ENCODE measurements at regions not wholly inside any gene's neighbourhood (a gene's known extent, or its start where the extent isn't known, plus 50 kb on each side); places are given as distances from the start of the nearest gene placed in this dataset.

- Histone ChIP-seq H3K27me3 (no peaks in the 10 kb centered on the region), H3K27ac (no peak overlapping the region), H3K4me3 (no peak overlapping the region), H3K4me1 (no peaks in the 10 kb centered on the region), H3K9me3 (no peaks in the 10 kb centered on the region), H3K36me3 (no peaks in the 10 kb centered on the region)
- intact Hi-C loops (cut with DNase I; ENCODE audit: low total_unique reads), result no loop called here
- DNase-seq (ENCODE audit: low spot score in 2 of 2), result no peak
- TF ChIP-seq POLR2A (IDR thresholded peaks at IDR 0.05) (no peak), POLR2AphosphoS5 (IDR thresholded peaks at IDR 0.05) (no peak)
- TF ChIP-seq, protein P1, sequence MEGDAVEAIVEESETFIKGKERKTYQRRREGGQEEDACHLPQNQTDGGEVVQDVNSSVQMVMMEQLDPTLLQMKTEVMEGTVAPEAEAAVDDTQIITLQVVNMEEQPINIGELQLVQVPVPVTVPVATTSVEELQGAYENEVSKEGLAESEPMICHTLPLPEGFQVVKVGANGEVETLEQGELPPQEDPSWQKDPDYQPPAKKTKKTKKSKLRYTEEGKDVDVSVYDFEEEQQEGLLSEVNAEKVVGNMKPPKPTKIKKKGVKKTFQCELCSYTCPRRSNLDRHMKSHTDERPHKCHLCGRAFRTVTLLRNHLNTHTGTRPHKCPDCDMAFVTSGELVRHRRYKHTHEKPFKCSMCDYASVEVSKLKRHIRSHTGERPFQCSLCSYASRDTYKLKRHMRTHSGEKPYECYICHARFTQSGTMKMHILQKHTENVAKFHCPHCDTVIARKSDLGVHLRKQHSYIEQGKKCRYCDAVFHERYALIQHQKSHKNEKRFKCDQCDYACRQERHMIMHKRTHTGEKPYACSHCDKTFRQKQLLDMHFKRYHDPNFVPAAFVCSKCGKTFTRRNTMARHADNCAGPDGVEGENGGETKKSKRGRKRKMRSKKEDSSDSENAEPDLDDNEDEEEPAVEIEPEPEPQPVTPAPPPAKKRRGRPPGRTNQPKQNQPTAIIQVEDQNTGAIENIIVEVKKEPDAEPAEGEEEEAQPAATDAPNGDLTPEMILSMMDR (IDR thresholded peaks at IDR 0.05), result no peak
These were observed 726.8 kb downstream of the VRK1 start for GRCh38 chr14:97523936-97524335.

DNA sequence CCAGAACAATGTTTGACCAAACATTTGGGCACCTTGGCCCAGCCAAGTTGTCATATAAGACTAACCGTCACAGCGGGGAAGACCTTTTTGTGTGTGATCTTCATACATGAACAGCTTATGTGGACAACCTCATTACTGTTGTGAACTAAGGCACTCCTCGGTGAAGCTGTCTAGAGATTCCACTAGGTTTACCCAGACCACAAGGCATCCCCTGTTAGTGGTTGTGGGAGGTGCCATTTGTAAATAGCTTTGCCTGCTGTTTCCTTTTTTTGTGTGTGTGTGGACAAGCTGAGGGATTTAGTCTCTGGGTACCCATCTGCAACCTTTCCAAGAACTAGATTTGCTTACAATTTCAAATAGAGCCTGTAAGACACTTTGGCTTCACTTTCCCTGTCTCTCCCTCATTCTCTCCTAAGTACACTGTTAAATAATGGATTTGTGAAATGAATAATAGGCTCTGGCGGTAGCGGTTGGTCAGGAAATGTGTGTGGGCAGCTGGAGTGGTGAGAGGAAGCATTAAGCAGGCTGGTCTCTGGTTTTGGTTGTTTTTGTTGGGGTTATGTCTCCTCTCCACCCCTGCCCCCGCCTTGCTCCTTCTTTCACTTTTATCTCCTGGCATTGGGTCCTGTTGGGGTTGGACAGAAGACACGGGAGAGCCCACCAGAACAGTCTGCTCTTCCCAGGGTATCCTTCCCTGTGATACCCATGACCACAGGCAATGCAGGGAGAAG, 727.6 kb downstream of the VRK1 start:
- Histone ChIP-seq H3K27me3 (no peaks in the 10 kb centered on the region), H3K4me1 (no peaks in the 10 kb centered on the region), H3K9me3 (no peaks in the 10 kb centered on the region), H3K4me3 (no peak overlapping the region), H3K36me3 (no peaks in the 10 kb centered on the region), H3K27ac (no peak overlapping the region)
- TF ChIP-seq POLR2A (IDR thresholded peaks at IDR 0.05) (no peak), POLR2AphosphoS5 (IDR thresholded peaks at IDR 0.05) (no peak)
- TF ChIP-seq, protein P1 (IDR thresholded peaks at IDR 0.05), result no peak
- intact Hi-C loops (cut with DNase I; ENCODE audit: low total_unique reads), result no loop called here
- no peak for DNase-seq (ENCODE audit: low spot score in 2 of 2)

DNA sequence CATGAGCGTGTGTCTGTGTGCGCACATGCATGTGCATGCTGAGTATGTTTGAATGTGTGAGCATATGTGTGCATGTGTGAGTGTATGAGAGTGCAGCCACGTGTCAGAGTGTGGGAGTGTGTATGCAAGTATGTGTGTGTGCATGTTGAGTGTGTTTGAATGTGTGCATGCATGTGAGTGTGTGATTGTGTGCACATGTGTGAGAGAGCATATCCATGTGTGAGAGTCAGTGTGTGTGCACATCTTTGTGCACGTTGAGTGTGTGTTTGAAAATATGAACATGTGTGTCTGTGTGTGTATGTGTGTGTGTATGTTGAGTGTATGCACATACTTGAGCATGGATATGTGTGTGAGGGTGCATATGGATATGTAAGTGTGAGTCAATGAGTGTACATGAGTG, 730.8 kb downstream of the VRK1 start:
- Histone ChIP-seq H3K27me3 (peaks cover 0 to 13% of the 10 kb centered on the region in 2 donors), H3K36me3 (no peaks in the 10 kb centered on the region), H3K27ac (no peak overlapping the region), H3K9me3 (no peaks in the 10 kb centered on the region), H3K4me1 (no peaks in the 10 kb centered on the region), H3K4me3 (no peak overlapping the region)
- no peak for DNase-seq (ENCODE audit: low spot score in 2 of 2)
- intact Hi-C loops (cut with DNase I; ENCODE audit: low total_unique reads), result no loop called here
- TF ChIP-seq POLR2A (IDR thresholded peaks at IDR 0.05) (no peak), POLR2AphosphoS5 (IDR thresholded peaks at IDR 0.05) (no peak)
- TF ChIP-seq, protein P1 (IDR thresholded peaks at IDR 0.05), result no peak

- no peak for DNase-seq (ENCODE audit: low spot score in 2 of 2)
- no peaks in the 10 kb centered on the region for H3K9me3 ChIP-seq
- H3K4me1 ChIP-seq, result no peaks in the 10 kb centered on the region
- no peak overlapping the region for H3K4me3 ChIP-seq
- peaks cover 0 to 16% of the 10 kb centered on the region in 2 donors for H3K27me3 ChIP-seq
- H3K27ac ChIP-seq, result no peak overlapping the region
- TF ChIP-seq, protein P1 (IDR thresholded peaks at IDR 0.05), result no peak
- no peaks in the 10 kb centered on the region for H3K36me3 ChIP-seq
- intact Hi-C loops (cut with DNase I; ENCODE audit: low total_unique reads), result no loop called here
These were observed 734.9 kb downstream of the VRK1 start for GRCh38 chr14:97532052-97532451.

DNA sequence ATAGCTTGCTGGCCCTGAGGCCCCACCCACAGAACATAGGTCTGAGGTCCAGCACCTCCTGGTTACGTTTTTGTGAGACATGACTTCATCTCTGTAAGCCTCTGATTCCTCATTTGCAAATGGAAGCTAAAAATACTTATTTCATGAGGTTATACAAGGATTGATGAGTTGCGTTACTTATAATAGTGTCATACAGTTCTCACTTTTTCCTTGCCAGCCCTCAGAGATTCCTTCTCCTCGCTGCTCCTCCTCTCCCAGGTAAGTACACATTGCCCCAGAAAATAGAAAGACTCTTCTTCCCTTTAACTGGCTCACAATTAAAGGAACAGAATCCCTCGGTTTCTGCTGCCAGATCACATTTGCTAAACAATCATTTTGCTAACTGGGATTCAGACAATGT, 739.2 kb downstream of the VRK1 start:
- intact Hi-C loops (cut with DNase I; ENCODE audit: low total_unique reads), result no loop called here
- no peaks in the 10 kb centered on the region for H3K9me3 ChIP-seq
- peaks cover 0 to 16% of the 10 kb centered on the region in 2 donors for H3K27me3 ChIP-seq
- H3K4me3 ChIP-seq, result no peak overlapping the region
- H3K36me3 ChIP-seq, result no peaks in the 10 kb centered on the region
- DNase-seq (ENCODE audit: low spot score in 2 of 2), result no peak
- TF ChIP-seq POLR2A (IDR thresholded peaks at IDR 0.05), result no peak
- TF ChIP-seq, protein P1 (IDR thresholded peaks at IDR 0.05), result no peak
- no peak for TF ChIP-seq POLR2AphosphoS5 (IDR thresholded peaks at IDR 0.05)
- H3K4me1 ChIP-seq, result no peaks in the 10 kb centered on the region
- H3K27ac ChIP-seq, result no peak overlapping the region

Data from breast epithelium (tissue), 4 donors.